Activated CD8-positive, alpha-beta T cell treated with anti-CD3 and anti-CD28 coated beads for 36 hours (primary cell): ENCODE measurements at regions not wholly inside any gene's neighbourhood (a gene's known extent, or its start where the extent isn't known, plus 50 kb on each side); places are given as distances from the start of the nearest gene placed in this dataset.

ENCODE experiments used
- ATAC-seq: fragments of 200-7000 bp; cut with Tn5 transposase; one replicate; pipeline ENCODE4 v1.10.0; 2021; ENCODE audit warnings: mild to moderate bottlenecking, moderate library complexity
- CTCF ChIA-PET: fragments of 350-600 bp; sonication (Branson Sonifier 250); formaldehyde crosslinking; loops from one replicate; lab custom pipeline; 2021; ENCODE audit warnings: antibody characterized with exemption; lab: Charles Lee
- POLR2A ChIA-PET: fragments of 350-600 bp; sonication (Branson Sonifier 250); formaldehyde crosslinking; loops from one replicate; lab custom pipeline; 2021; ENCODE audit warnings: antibody characterized with exemption; lab: Charles Lee
- DNase-seq: peaks from one replicate; pipeline ENCODE4 v3.0.0-alpha.2; 2020
- H3K27ac Mint-ChIP-seq: one replicate; pipeline ENCODE4 v1.8.0; 2021; ENCODE audit warnings: mild to moderate bottlenecking, mixed read lengths
- H3K27me3 Mint-ChIP-seq: one replicate; pipeline ENCODE4 v1.8.0; 2021; ENCODE audit warnings: mixed read lengths
- H3K36me3 Mint-ChIP-seq: one replicate; pipeline ENCODE4 v1.8.0; 2021; ENCODE audit warnings: low read depth, mixed read lengths
- H3K4me1 Mint-ChIP-seq: one replicate; pipeline ENCODE4 v1.8.0; 2021; ENCODE audit warnings: low read depth, mixed read lengths
- H3K4me3 Mint-ChIP-seq: one replicate; pipeline ENCODE4 v1.8.0; 2021; ENCODE audit warnings: mild to moderate bottlenecking, moderate library complexity, mixed read lengths
- H3K9me3 Mint-ChIP-seq: one replicate; pipeline ENCODE4 v1.8.0; 2021; ENCODE audit warnings: mixed read lengths
- CTCF ChIP-seq: fragments of 200-600 bp; IDR thresholded peaks from one replicate; pipeline ENCODE4 v1.8.0; 2022; ENCODE audit warnings: antibody characterized with exemption, mild to moderate bottlenecking
- intact Hi-C: fragments of 100-400 bp; cut with micrococcal nuclease; formaldehyde crosslinking; loops from one replicate; pipeline ENCODE4 v1.10.0; 2022

- no peak for DNase-seq
- H3K27me3 Mint-ChIP-seq = peaks cover 4% of the 10 kb centered on the region
- H3K4me1 Mint-ChIP-seq = no peaks in the 10 kb centered on the region
- H3K36me3 Mint-ChIP-seq = no peaks in the 10 kb centered on the region
- no peak overlapping the region for H3K4me3 Mint-ChIP-seq
- intact Hi-C loops = no loop called here
- H3K9me3 Mint-ChIP-seq = no peaks in the 10 kb centered on the region
- no peak for TF ChIP-seq CTCF
- ATAC-seq = no peak
- CTCF ChIA-PET = no interaction called here
- no peak overlapping the region for H3K27ac Mint-ChIP-seq
- POLR2A ChIA-PET = no interaction called here
Measured at GRCh38 chr22:48258064-48258701, 1495.7 kb downstream of the TBC1D22A start.

GRCh38 chr22:48257685-48258055 lies 1495.2 kb downstream of the TBC1D22A start:
- ChIA-PET CTCF (no interaction called here), POLR2A (no interaction called here)
- DNase-seq (no peak), ATAC-seq (no peak)
- intact Hi-C loops = no loop called here
- H3K27ac Mint-ChIP-seq = no peak overlapping the region
- H3K4me1 Mint-ChIP-seq = no peaks in the 10 kb centered on the region
- H3K36me3 Mint-ChIP-seq = no peaks in the 10 kb centered on the region
- TF ChIP-seq CTCF = no peak
- H3K27me3 Mint-ChIP-seq = peaks cover 4% of the 10 kb centered on the region
- no peak overlapping the region for H3K4me3 Mint-ChIP-seq
- no peaks in the 10 kb centered on the region for H3K9me3 Mint-ChIP-seq

GRCh38 chr22:48256776-48257684 lies 1494.6 kb downstream of the TBC1D22A start:
- H3K36me3 Mint-ChIP-seq = no peaks in the 10 kb centered on the region
- peaks cover 4% of the 10 kb centered on the region for H3K27me3 Mint-ChIP-seq
- H3K27ac Mint-ChIP-seq = no peak overlapping the region
- intact Hi-C loops = no loop called here
- CTCF ChIA-PET = no interaction called here
- DNase-seq (no peak), ATAC-seq (no peak)
- no peaks in the 10 kb centered on the region for H3K9me3 Mint-ChIP-seq
- H3K4me3 Mint-ChIP-seq = no peak overlapping the region
- TF ChIP-seq CTCF = no peak
- no peaks in the 10 kb centered on the region for H3K4me1 Mint-ChIP-seq
- POLR2A ChIA-PET = no interaction called here

- ChIA-PET POLR2A (no interaction called here), CTCF (no interaction called here)
- ATAC-seq (no peak), DNase-seq (no peak)
- no peaks in the 10 kb centered on the region for H3K36me3 Mint-ChIP-seq
- H3K4me1 Mint-ChIP-seq = no peaks in the 10 kb centered on the region
- no peaks in the 10 kb centered on the region for H3K9me3 Mint-ChIP-seq
- H3K27me3 Mint-ChIP-seq = peaks cover 10% of the 10 kb centered on the region
- H3K4me3 Mint-ChIP-seq = no peak overlapping the region
- no peak for TF ChIP-seq CTCF
- H3K27ac Mint-ChIP-seq = no peak overlapping the region
- intact Hi-C loops = no loop called here
Measured at GRCh38 chr22:48256041-48256739, 1493.7 kb downstream of the TBC1D22A start.
